ENCODE measurements at regions not wholly inside any gene's neighbourhood (a gene's known extent, or its start where the extent isn't known, plus 50 kb on each side); places are given as distances from the start of the nearest gene placed in this dataset.

DNA sequence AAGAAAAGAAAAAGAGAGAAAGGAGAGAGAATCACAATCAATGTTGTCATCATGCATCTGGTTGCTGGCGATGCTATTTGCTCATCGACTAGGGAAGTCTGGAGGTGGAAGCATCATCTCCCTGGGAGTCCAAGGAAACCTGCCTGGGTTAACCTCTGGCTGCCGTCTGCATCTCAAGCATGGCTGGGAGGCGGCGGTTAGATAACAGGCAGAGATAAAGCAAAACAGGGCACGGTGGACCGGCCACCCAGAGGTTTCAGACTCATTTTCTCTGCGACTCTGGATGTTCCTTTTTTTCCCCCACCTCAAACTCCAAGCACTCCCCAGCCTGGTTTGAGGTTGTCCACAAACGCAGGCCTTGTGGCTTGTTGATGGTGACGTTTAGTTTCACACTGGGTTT is 161.2 kb downstream of the ENGASE start:
- Histone ChIP-seq H3K27me3 (no peaks in the 10 kb centered on the region), H3K9me3 (peaks cover 0 to 23% (median 0%) of the 10 kb centered on the region in 4 donors), H3K36me3 (no peaks in the 10 kb centered on the region), H3K27ac (no peak overlapping the region), H3K4me1 (no peaks in the 10 kb centered on the region), H3K4me3 (no peak overlapping the region)
- no peak for DNase-seq (ENCODE audit: low spot score in 2 of 2)
- TF ChIP-seq EP300 (IDR thresholded peaks at IDR 0.05) (no peak), POLR2A (IDR thresholded peaks at IDR 0.05) (no peak)
- TF ChIP-seq, protein P1, sequence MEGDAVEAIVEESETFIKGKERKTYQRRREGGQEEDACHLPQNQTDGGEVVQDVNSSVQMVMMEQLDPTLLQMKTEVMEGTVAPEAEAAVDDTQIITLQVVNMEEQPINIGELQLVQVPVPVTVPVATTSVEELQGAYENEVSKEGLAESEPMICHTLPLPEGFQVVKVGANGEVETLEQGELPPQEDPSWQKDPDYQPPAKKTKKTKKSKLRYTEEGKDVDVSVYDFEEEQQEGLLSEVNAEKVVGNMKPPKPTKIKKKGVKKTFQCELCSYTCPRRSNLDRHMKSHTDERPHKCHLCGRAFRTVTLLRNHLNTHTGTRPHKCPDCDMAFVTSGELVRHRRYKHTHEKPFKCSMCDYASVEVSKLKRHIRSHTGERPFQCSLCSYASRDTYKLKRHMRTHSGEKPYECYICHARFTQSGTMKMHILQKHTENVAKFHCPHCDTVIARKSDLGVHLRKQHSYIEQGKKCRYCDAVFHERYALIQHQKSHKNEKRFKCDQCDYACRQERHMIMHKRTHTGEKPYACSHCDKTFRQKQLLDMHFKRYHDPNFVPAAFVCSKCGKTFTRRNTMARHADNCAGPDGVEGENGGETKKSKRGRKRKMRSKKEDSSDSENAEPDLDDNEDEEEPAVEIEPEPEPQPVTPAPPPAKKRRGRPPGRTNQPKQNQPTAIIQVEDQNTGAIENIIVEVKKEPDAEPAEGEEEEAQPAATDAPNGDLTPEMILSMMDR (IDR thresholded peaks at IDR 0.05), result no peak
- WGBS, 2 donors, result 45 to 55% methylated on average over 10 of the region's 10 CpGs

DNA sequence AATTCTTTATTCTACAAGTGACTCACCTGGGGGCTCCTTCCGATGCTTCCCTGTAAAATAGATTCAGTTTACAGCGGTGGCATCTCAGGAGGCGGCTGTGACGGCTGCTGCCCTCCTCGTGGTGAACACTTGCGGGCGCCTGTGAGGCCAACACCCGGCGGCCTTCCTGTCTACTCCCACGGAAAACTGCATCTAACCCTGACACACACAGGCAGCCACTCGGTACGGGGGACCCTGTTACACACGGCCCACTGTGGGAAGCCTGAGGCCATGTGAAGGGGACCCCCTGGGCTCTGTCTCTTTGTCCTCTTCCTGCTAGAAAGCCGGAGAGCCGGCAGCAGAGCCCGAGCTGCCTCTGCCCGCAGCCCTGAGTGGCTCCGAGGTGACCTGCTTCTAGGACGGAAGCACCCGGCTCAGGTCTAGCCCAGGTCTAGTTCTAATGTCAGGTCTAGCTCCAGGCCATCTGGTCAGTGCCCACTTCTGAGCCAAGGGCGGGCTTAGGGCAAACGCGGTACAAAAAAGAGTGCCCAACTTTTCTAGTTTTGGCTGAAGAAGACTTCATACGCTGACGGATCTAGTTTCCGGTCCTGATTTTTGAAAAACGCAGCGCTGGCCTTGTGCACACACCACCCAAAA is 159.4 kb downstream of the ENGASE start:
- no peaks in the 10 kb centered on the region for H3K4me1 ChIP-seq
- H3K4me3 ChIP-seq, result no peak overlapping the region
- peaks cover 0 to 23% (median 0%) of the 10 kb centered on the region in 4 donors for H3K9me3 ChIP-seq
- TF ChIP-seq, protein P1 (IDR thresholded peaks at IDR 0.05), result no peak
- TF ChIP-seq POLR2A (IDR thresholded peaks at IDR 0.05) (no peak), EP300 (IDR thresholded peaks at IDR 0.05) (no peak)
- no peak for DNase-seq (ENCODE audit: low spot score in 2 of 2)
- H3K27ac ChIP-seq, result no peak overlapping the region
- H3K36me3 ChIP-seq, result no peaks in the 10 kb centered on the region
- H3K27me3 ChIP-seq, result no peaks in the 10 kb centered on the region
- whole genome bisulfite sequencing, 2 donors, result 72 to 83% methylated on average over 28 of the region's 28 CpGs

DNA sequence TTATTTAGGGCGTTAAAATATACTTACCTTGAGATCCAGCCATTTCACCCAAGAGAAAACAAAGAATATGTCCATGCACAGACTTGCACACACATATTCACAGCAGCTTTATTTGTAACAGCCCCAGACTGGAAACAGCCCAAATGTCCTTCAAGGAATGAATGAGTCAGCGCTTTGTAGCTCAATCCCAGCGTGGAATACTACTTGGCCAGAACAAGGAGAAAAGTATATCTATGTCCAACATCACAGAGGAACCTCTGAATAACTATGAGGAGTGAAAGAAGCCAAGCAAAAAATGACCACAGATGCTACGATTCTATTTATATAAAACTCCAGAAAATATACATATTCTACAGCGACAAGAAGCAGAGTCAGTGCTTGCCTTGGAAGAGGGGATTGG is 158.3 kb downstream of the ENGASE start:
- Histone ChIP-seq H3K27me3 (no peaks in the 10 kb centered on the region), H3K4me3 (no peak overlapping the region), H3K9me3 (peaks cover 0 to 23% (median 0%) of the 10 kb centered on the region in 4 donors), H3K27ac (no peak overlapping the region), H3K36me3 (no peaks in the 10 kb centered on the region), H3K4me1 (no peaks in the 10 kb centered on the region)
- no peak for DNase-seq (ENCODE audit: low spot score in 2 of 2)
- 88 to 90% methylated on average over 5 of the region's 5 CpGs for WGBS, 2 donors
- TF ChIP-seq POLR2A (IDR thresholded peaks at IDR 0.05), result no peak

GRCh38 chr17:79231766-79232287 is 157.2 kb downstream of the ENGASE start:
- no peaks in the 10 kb centered on the region for H3K36me3 ChIP-seq
- no peak for DNase-seq (ENCODE audit: low spot score in 2 of 2)
- H3K27me3 ChIP-seq, result no peaks in the 10 kb centered on the region
- TF ChIP-seq POLR2A (IDR thresholded peaks at IDR 0.05), result no peak
- H3K27ac ChIP-seq, result no peak overlapping the region
- no peaks in the 10 kb centered on the region for H3K4me1 ChIP-seq
- no peak overlapping the region for H3K4me3 ChIP-seq
- peaks cover 0 to 23% (median 0%) of the 10 kb centered on the region in 4 donors for H3K9me3 ChIP-seq
- WGBS, 2 donors, result 65 to 78% methylated on average over 10 of the region's 10 CpGs

GRCh38 chr17:79230576-79230975 is 156.0 kb downstream of the ENGASE start:
- H3K27me3 ChIP-seq, result peaks cover 0 to 10% of the 10 kb centered on the region in 2 donors
- no peak for DNase-seq (ENCODE audit: low spot score in 2 of 2)
- WGBS, 2 donors, result 71% methylated on average over 7 of the region's 7 CpGs

GRCh38 chr17:79226037-79226436 is 151.4 kb downstream of the ENGASE start:
- Histone ChIP-seq H3K4me1 (peaks cover 0 to 2% (median 0%) of the 10 kb centered on the region in 4 donors), H3K36me3 (no peaks in the 10 kb centered on the region), H3K9me3 (no peaks in the 10 kb centered on the region), H3K27me3 (peaks cover 0 to 47% of the 10 kb centered on the region in 2 donors), H3K4me3 (no peak overlapping the region), H3K27ac (no peak overlapping the region)
- TF ChIP-seq, protein P1 (IDR thresholded peaks at IDR 0.05), result no peak
- TF ChIP-seq POLR2A (IDR thresholded peaks at IDR 0.05) (no peak), EP300 (IDR thresholded peaks at IDR 0.05) (no peak)
- 83 to 96% methylated on average over 2 of the region's 2 CpGs for WGBS, 2 donors
- no peak for DNase-seq (ENCODE audit: low spot score in 2 of 2)

More at GRCh38 chr17:79230576-79230975, 156.0 kb downstream of the ENGASE start:
- Histone ChIP-seq H3K27ac (no peak overlapping the region), H3K4me3 (no peak overlapping the region), H3K4me1 (no peaks in the 10 kb centered on the region), H3K36me3 (no peaks in the 10 kb centered on the region), H3K9me3 (peaks cover 0 to 23% (median 0%) of the 10 kb centered on the region in 4 donors)
- TF ChIP-seq, protein P1 (IDR thresholded peaks at IDR 0.05), result no peak
- no peak for TF ChIP-seq POLR2A (IDR thresholded peaks at IDR 0.05)
- no peak for TF ChIP-seq EP300 (IDR thresholded peaks at IDR 0.05)

All from tibial nerve (tissue), 4 donors.